SK-N-SH (cell line): ENCODE measurements at regions not wholly inside any gene's neighbourhood (a gene's known extent, or its start where the extent isn't known, plus 50 kb on each side); places are given as distances from the start of the nearest gene placed in this dataset.

Source experiments
- CTCF ChIA-PET: fragments of 300-600, 350-600 bp; formaldehyde crosslinking; extraction: SDS; loops from one replicate; lab custom pipeline; 2021; lab: Yijun Ruan, JAX
- POLR2A ChIA-PET: fragments of 350-600 bp; sonication (Branson Sonifier 250); formaldehyde crosslinking; extraction: SDS; loops from one replicate; lab custom pipeline; 2020; ENCODE audit warnings: antibody characterized with exemption, inconsistent platforms; lab: Yijun Ruan, JAX
- DNase-seq: peaks from one replicate; pipeline ENCODE4 v3.0.0; 2012
- H2AFZ ChIP-seq: fragments of 200-600 bp; sonication (generic); 2 replicates; pipeline ENCODE4 v1.8.1; 2016; ENCODE audit warnings: antibody characterized with exemption, mild to moderate bottlenecking, low read depth
- H3F3A ChIP-seq: fragments of 200-600 bp; sonication (generic); replicated peaks from 2 replicates; pipeline ENCODE3; 2016; ENCODE audit warnings: antibody characterized with exemption, mild to moderate bottlenecking; ENCODE audit not compliant: insufficient read depth
- H3K27ac ChIP-seq, 2 experiments: fragments of 200-500 bp in 1 of 2; fragments of 200-600 bp in 1 of 2; sonication (Bioruptor generic) in 1 of 2; sonication (generic), shearing (Covaris generic) in 1 of 2; 2 replicates each; pipeline versions ENCODE4 v1.5.1 to v1.6.1; 2014 to 2016; ENCODE audit warnings: low read depth in 2 of 2, inconsistent platforms in 1 of 2, low read length in 1 of 2, mild to moderate bottlenecking in 1 of 2, mixed read lengths in 1 of 2
- H3K27me3 ChIP-seq: fragments of 200-600 bp; sonication (generic), shearing (Covaris generic); 2 replicates; pipeline ENCODE4 v1.6.1; 2016; ENCODE audit warnings: mixed run types; ENCODE audit not compliant: insufficient read depth
- H3K36me3 ChIP-seq, 2 experiments: fragments of 200-500 bp in 1 of 2; fragments of 200-600 bp in 1 of 2; sonication (Bioruptor generic) in 1 of 2; sonication (generic) in 1 of 2; replicated peaks in 1 of 2; 2 replicates each; pipeline versions ENCODE3 to v1.5.1; 2014 to 2016; ENCODE audit warnings: low read length in 1 of 2, mild to moderate bottlenecking in 1 of 2; ENCODE audit not compliant: insufficient read depth in 2 of 2, control insufficient read depth in 1 of 2
- H3K4me1 ChIP-seq, 2 experiments: fragments of 200-500 bp in 1 of 2; fragments of 200-600 bp in 1 of 2; sonication (Bioruptor generic) in 1 of 2; sonication (generic), shearing (Covaris generic) in 1 of 2; 2 replicates each; pipeline versions ENCODE4 v1.5.1 to v1.6.1; 2014 to 2016; ENCODE audit warnings: low read depth in 1 of 2, low read length in 1 of 2, mixed run types in 1 of 2; ENCODE audit not compliant: insufficient read depth in 2 of 2, control insufficient read depth in 1 of 2
- H3K4me2 ChIP-seq: fragments of 200-600 bp; sonication (generic), shearing (Covaris generic); 2 replicates; pipeline ENCODE4 v1.6.1; 2017; ENCODE audit warnings: mixed run types
- H3K4me3 ChIP-seq, 2 experiments: fragments of 200-500 bp in 1 of 2; fragments of 200-600 bp in 1 of 2; sonication (Bioruptor generic) in 1 of 2; sonication (generic), shearing (Covaris generic) in 1 of 2; 2 replicates each; pipeline versions ENCODE4 v1.5.1 to v1.8.1; 2014 to 2016; ENCODE audit warnings: low read depth in 2 of 2, inconsistent platforms in 1 of 2, low read length in 1 of 2, mild to moderate bottlenecking in 1 of 2, mixed read lengths in 1 of 2, moderate library complexity in 1 of 2
- H3K79me2 ChIP-seq: fragments of 200-600 bp; sonication (generic); 2 replicates; pipeline ENCODE4 v1.8.1; 2017; ENCODE audit warnings: mild to moderate bottlenecking; ENCODE audit not compliant: insufficient read depth
- H3K9ac ChIP-seq: fragments of 200-600 bp; sonication (generic); 2 replicates; pipeline ENCODE4 v1.6.1; 2017; ENCODE audit warnings: mixed run types
- H3K9me2 ChIP-seq: fragments of 200-600 bp; sonication (generic); 2 replicates; pipeline ENCODE4 v1.6.1; 2017; ENCODE audit warnings: mixed run types
- H3K9me3 ChIP-seq: fragments of 200-600 bp; sonication (generic); 2 replicates; pipeline ENCODE4 v1.6.1; 2017; ENCODE audit warnings: mixed run types, mild to moderate bottlenecking, moderate library complexity
- H4K20me1 ChIP-seq: fragments of 200-600 bp; sonication (generic); 2 replicates; pipeline ENCODE4 v1.6.1; 2017; ENCODE audit warnings: mild to moderate bottlenecking, mixed run types; ENCODE audit not compliant: insufficient read depth
- CHD2 ChIP-seq: fragments of 150-350 bp; IDR thresholded peaks from 2 replicates; pipeline ENCODE4 v1.6.1; 2018; ENCODE audit warnings: low read length; ENCODE audit not compliant: partially characterized antibody
- CTCF ChIP-seq: fragments of 200-600 bp; sonication (generic); IDR thresholded peaks from 2 replicates; pipeline ENCODE4 v1.6.1; 2017; ENCODE audit warnings: antibody characterized with exemption, mild to moderate bottlenecking, moderate library complexity
- FOSL2 ChIP-seq: IDR thresholded peaks from 2 replicates; pipeline ENCODE4 v1.4.0; 2012; ENCODE audit warnings: low read depth, mild to moderate bottlenecking, moderate library complexity, borderline replicate concordance
- FOXJ3 ChIP-seq: sonication (generic); formaldehyde crosslinking; IDR thresholded peaks from 2 replicates; pipeline ENCODE4 v1.5.1; 2020; ENCODE audit warnings: mild to moderate bottlenecking, missing genetic modification reagents
- JUND ChIP-seq: IDR thresholded peaks from 2 replicates; pipeline ENCODE4 v1.4.0; 2012
- MAX ChIP-seq: IDR thresholded peaks from 2 replicates; pipeline ENCODE4 v1.4.0; 2012; ENCODE audit warnings: low read depth
- NFIC ChIP-seq: IDR thresholded peaks from 2 replicates; pipeline ENCODE4 v1.4.0; 2012; ENCODE audit warnings: borderline replicate concordance
- PBX3 ChIP-seq: IDR thresholded peaks from 2 replicates; pipeline ENCODE4; 2012
- RCOR1 ChIP-seq: fragments of 150-350 bp; IDR thresholded peaks from 2 replicates; pipeline ENCODE4 v1.6.1; 2017; ENCODE audit warnings: antibody characterized with exemption, low read length
- REST ChIP-seq: IDR thresholded peaks from 2 replicates; pipeline ENCODE4 v1.6.1; 2012; ENCODE audit warnings: mild to moderate bottlenecking, low read depth, low read length, moderate library complexity
- SIN3A ChIP-seq: IDR thresholded peaks from 2 replicates; pipeline ENCODE4 v1.6.1; 2012; ENCODE audit warnings: low read depth, mild to moderate bottlenecking, low read length, moderate library complexity, borderline replicate concordance
- TAF1 ChIP-seq: IDR thresholded peaks from 2 replicates; pipeline ENCODE4 v1.6.1; 2012; ENCODE audit warnings: low read depth, mild to moderate bottlenecking, low read length, moderate library complexity, borderline replicate concordance
- TEAD4 ChIP-seq: IDR thresholded peaks from 2 replicates; pipeline ENCODE4 v1.4.0; 2012; ENCODE audit warnings: mild to moderate bottlenecking, borderline replicate concordance; ENCODE audit not compliant: insufficient read depth
- YY1 ChIP-seq: IDR thresholded peaks from 2 replicates; pipeline ENCODE4 v1.4.0; 2012; ENCODE audit warnings: low read depth, mild to moderate bottlenecking
- ZBTB33 ChIP-seq: IDR thresholded peaks from 2 replicates; pipeline ENCODE4 v1.4.0; 2012; ENCODE audit warnings: low read depth, borderline replicate concordance
- WGBS: methylation state at CpG from one replicate; pipeline ENCODE4 v1.1.6; 2017; ENCODE audit warnings: low lambda C conversion rate; 5-methylcytosine and 5-hydroxymethylcytosine counted together
- TF ChIP-seq, protein P1 (sequence below): fragments of 150-350 bp; IDR thresholded peaks from 2 replicates; pipeline ENCODE4 v1.6.1; 2016; ENCODE audit warnings: mild to moderate bottlenecking, low read depth, low read length

DNA sequence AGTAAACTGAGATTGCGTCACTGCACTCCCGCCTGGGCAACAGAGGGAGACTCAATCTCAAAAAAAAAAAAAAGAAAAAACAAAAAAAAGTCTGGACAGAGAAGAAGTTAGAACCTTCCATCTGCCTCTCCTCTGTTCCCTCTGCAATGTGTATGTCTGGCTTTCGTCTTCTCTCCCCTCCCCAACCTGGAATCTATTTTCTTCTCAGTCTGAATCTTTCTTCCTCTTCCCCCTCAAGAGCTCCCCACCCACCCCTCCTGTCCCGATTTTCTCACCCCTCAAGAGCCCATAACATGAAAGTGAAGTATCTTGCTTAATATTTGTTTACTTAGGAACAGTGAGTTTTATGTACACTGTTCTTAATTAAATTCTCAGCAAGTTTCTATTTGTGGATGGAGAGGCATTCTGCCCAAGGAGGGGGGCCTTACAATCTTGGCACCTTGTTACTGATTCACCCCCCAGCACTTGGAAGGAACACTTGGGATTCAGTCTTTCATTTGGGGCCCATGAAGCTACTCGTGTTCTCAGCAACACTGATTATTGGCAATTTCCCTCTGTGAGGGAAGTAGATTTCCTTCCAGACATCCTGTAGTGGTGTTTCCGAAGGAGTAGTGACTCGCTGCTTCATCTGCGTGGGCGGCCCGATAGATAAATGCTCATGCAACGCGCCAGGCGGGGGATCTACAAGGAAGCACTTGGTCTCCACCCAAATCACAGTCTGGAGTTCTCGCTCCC lies 69.3 kb upstream of the SRSF6 start:
- H3K36me3 ChIP-seq, result no peaks in the 10 kb centered on the region
- H4K20me1 ChIP-seq, result no peaks in the 10 kb centered on the region
- H3K4me2 ChIP-seq, result no peak overlapping the region
- H3F3A ChIP-seq, result no peaks in the 10 kb centered on the region
- H3K27me3 ChIP-seq, result no peaks in the 10 kb centered on the region
- no peak overlapping the region for H2AFZ ChIP-seq
- H3K79me2 ChIP-seq, result no peaks in the 10 kb centered on the region
- H3K9me2 ChIP-seq, result no peaks in the 10 kb centered on the region
- WGBS, result 50% methylated on average over 14 of the region's 14 CpGs
- no peak overlapping the region for H3K4me3 ChIP-seq
- no peaks in the 10 kb centered on the region; a peak in 1 of 4 replicates for H3K4me1 ChIP-seq
- H3K27ac ChIP-seq, result no peak overlapping the region
- H3K9ac ChIP-seq, result no peak overlapping the region
- no peaks in the 10 kb centered on the region for H3K9me3 ChIP-seq
- DNase-seq, result no peak
- ChIA-PET POLR2A (no interaction called here), CTCF (interaction anchor here (0.6 to 3.8 kb wide), 3 partner anchors 20 to 802 kb away, joined by 3 to 9 read pairs (median 3); no protein-coding TSS in a partner anchor)
- TF ChIP-seq FOSL2 (no peak), JUND (no peak), SIN3A (no peak)

DNA sequence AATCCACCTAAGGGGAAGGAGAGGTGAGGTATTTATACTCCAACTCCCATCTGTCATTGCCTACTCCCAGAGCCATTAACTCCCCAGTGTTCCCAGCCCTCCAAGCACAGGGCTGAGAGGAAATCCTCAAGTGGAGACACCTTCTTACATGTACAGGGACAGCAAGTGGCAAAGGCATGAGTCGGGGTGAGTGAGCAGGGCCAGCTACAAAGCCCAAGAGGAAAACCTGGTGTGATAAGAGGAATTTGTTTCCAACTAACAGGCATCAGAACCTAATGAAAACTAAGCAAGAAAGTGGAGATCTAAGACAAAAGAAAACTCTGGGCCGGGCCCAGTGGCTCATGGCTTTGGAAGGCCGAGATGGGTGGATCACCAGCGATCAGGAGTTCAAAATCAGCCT lies 70.0 kb upstream of the SRSF6 start:
- Histone ChIP-seq H3K79me2 (no peaks in the 10 kb centered on the region), H2AFZ (no peak overlapping the region), H3F3A (no peaks in the 10 kb centered on the region), H3K4me1 (no peaks in the 10 kb centered on the region; a peak in 1 of 4 replicates), H3K9me2 (no peaks in the 10 kb centered on the region), H3K9ac (no peak overlapping the region), H3K9me3 (no peaks in the 10 kb centered on the region), H3K36me3 (no peaks in the 10 kb centered on the region), H3K4me2 (no peak overlapping the region), H3K4me3 (no peak overlapping the region), H4K20me1 (no peaks in the 10 kb centered on the region), H3K27ac (no peak overlapping the region), H3K27me3 (no peaks in the 10 kb centered on the region)
- 9% methylated on average over 4 of the region's 4 CpGs for WGBS
- CTCF ChIA-PET, result interaction anchor here (0.6 kb wide), 1 partner anchor 28 kb away, joined by 3 read pairs; no protein-coding TSS in a partner anchor
- DNase-seq, result no peak
- POLR2A ChIA-PET, result no interaction called here
- TF ChIP-seq RCOR1, result no peak
- TF ChIP-seq CTCF, result no peak
- TF ChIP-seq FOSL2, result no peak
- TF ChIP-seq CHD2, result no peak
- TF ChIP-seq NFIC, result no peak
- TF ChIP-seq, protein P1, sequence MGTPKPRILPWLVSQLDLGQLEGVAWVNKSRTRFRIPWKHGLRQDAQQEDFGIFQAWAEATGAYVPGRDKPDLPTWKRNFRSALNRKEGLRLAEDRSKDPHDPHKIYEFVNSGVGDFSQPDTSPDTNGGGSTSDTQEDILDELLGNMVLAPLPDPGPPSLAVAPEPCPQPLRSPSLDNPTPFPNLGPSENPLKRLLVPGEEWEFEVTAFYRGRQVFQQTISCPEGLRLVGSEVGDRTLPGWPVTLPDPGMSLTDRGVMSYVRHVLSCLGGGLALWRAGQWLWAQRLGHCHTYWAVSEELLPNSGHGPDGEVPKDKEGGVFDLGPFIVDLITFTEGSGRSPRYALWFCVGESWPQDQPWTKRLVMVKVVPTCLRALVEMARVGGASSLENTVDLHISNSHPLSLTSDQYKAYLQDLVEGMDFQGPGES, result no peak
- TF ChIP-seq TAF1, result no peak
- no peak for TF ChIP-seq FOXJ3 (CRISPR knock-in tag)
- no peak for TF ChIP-seq YY1
- no peak for TF ChIP-seq JUND
- TF ChIP-seq TEAD4, result no peak
- TF ChIP-seq REST, result no peak
- TF ChIP-seq PBX3, result no peak
- no peak for TF ChIP-seq ZBTB33
- no peak for TF ChIP-seq MAX
